DMS53 treated with DMSO at 0.1 percent for 48 hours (cell line): ENCODE measurements at regions not wholly inside any gene's neighbourhood (a gene's known extent, or its start where the extent isn't known, plus 50 kb on each side); places are given as distances from the start of the nearest gene placed in this dataset.
A peak's percentile ranks its signal among the peaks of the same experiment; 100 is the strongest.
"Not testable (repeated sequence)": the region's sequence is repeated elsewhere in the genome, so short reads cannot be mapped to it uniquely, and the experiment has no call there.

Source experiments
- DNase-seq: peaks from one replicate; lab custom pipeline; 2025; ENCODE audit not compliant: unreplicated experiment; lab: John Stamatoyannopoulos, UW

DNA sequence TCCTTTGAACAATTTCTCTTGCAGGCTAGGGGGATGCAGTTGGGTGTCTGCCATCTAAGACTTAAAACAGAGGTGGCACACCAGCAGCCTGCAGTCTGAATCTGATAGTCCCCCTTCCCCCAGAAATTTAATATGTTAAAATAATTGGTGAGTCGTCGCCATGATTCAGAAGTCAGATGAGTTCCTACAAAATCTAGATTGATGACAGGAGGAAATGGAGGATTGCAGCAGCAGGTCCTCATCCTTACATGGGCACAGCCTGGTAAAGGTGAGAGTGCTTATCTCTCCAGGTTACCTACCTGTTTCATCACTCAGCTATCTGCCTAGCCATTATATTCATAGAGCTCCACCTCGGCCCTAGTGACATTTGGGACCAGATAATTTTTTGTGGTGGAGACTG is 112.3 kb downstream of the PCSK1 start:
- no peak for DNase-seq

DNA sequence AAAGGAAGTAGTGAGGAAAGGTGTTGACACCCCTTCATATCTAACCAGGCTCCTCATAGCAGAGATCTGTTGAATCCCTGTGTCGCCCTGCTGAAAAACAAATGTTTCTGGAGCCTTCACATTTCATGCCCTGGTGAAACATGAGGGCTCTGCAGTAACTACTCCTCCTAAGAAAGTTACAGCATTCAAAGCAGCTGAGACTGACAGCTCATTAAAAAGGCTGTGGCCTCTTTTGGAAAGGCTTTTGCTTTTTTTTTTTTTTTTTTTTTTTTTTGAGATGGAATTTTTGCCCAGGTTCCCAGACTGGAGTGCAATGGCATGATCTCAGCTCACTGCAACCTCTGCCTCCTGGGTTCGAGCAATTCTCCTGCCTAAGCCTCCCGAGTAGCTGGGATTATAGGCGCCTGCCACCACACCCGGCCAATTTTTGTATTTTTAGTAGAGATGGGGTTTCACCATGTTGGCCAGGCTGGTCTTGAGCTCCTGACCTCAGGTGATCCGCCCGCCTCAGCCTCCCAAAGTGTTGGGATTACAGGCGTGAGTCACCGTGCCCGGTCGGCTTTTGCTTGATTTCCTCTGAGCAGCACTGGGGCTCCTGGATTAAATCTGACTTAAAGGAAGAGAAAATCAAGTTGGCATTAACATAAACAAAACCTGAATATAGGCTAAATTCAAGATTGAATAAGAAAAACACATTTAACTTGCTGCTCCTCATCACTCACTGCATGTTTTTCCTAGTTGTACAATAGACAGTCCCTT is 112.9 kb downstream of the PCSK1 start:
- DNase-seq = not testable (repeated sequence)

DNA sequence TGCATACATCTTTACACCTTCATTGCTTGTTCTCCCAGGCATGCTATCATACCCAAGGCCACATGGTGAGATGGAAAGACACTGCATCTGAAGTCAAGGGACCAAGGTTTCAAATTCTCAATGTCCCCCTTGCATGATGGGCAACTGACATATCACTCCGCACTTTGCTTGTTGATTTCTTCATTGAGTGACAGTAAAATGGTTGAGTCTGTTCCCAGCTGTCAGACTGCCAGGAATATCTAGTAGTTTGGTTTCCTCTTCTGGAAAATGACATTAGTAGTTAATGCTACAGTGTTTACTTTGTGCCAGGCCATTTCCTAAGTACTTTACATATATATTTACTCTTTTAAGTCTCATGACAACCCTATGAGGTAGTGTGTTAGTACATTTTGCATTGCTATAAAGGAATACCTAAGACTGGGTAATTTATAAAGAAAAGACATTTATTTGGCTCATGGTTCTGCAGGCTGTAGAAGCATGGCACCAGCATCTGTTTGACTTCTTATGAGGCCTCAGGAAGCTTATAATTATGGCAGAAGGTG is 114.4 kb downstream of the PCSK1 start:
- peak; percentile 75 for DNase-seq

DNA sequence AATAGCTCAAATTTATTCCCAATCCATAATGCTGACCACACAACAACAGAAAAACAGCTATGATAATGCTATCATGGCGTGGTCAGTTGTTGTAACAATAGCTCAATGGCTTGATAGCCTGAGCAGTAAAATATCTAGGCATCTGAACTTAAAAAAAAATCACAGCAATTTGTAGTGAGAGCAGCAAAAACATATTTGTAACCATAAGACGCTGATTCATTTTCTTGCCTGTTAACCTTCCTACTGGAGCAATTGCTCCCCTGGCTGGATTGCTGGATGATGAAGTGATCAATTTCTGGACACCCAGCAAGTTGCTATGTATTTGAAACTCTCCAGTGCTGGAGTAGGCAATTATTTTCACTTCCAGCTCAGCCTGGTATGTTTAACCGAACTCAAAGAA is 115.1 kb downstream of the PCSK1 start:
- DNase-seq = no peak

DNA sequence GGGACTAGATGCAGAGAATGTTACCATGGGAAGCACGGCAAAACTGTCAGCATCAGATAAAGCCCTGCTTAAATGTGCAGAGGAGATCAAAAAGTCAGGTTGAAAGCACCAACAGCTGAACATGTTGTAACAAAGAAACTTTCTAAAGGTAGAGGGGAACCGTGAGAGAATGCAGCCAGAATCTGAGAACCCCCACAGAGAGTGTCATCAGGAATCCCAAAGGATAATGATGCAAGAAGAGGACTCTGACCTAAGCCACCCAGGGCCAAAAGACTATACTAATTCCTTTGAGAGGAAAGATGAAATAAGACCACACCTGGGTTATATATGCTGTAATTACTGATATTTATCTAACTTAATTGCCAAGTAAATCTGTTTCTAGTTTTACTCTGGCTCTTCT is 116.6 kb downstream of the PCSK1 start:
- DNase-seq = no peak

DNA sequence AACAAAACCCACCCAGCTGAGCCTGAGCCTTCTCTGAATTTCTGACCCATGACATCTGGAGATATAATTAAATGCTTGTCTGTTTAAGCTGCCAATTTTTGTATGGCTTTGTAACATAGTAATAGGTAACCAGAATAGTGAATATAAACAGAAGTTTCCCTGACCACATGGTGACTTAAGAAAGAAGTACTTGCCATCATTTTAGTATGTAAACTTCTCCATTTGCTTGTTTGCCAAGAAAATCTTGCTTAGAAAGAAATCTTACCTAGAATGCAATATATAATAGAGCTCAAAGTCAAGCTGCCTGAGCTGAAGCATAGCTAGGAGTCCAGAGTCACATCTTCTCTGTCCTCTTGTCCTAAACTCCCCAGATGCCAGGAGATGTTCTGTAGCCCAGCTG is 117.0 kb downstream of the PCSK1 start:
- no peak for DNase-seq

DNA sequence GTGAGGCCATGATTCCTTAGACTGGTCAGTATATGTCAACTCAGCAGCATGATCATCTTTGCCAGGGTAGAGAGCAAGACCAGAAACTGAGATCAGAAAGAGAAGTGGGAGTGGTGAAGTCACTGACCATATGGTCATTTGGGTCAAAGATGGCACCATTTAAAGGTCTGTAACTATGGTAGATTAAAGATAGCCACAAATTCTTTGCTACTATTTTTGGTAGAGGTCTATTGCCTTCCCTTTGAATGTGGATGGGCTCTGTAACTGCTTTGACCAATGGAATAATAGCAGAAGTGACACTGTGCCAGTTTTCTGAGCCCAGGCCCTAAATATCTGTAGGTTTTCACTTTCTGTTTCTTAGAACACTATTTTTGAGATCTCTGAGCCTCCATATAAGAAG is 117.6 kb downstream of the PCSK1 start:
- no peak for DNase-seq

DNA sequence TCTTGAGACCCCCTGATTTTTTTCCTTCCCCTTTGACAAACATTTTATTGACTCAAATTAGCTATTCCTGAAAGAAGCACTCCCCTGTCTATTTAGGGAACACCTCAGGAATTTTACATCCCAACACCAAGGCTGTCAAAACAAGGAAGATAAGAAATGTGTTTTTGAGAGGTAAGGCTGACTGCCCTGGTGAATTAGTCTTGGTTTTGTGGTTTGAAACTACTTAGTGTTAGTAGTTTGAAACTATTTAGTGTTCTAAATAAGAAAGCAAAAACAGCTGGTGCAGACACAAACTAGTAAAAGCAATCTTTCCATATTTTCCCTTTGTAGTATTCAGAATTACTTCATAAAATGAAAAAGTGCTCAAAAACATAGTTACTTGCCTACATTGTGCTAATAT is 120.7 kb downstream of the PCSK1 start:
- no peak for DNase-seq

DNA sequence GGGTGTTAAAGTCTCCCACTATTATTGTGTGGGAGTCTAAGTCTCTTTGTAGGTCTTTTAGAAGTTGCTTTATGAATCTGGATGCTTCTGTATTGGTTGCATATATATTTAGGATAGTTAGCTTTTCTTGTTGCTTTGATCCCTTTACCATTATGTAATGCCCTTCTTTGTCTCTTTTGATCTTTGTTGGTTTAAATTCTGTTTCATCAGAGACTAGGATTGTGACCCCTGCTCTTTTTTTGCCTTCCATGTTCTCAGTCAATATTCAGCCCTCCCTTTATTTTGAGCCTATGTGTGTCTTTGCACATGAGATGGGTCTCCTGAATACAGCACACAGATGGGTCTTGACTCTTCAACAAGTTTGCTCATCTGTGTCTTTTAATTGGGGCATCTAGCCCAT is 126.0 kb downstream of the PCSK1 start:
- not testable (repeated sequence) for DNase-seq

DNA sequence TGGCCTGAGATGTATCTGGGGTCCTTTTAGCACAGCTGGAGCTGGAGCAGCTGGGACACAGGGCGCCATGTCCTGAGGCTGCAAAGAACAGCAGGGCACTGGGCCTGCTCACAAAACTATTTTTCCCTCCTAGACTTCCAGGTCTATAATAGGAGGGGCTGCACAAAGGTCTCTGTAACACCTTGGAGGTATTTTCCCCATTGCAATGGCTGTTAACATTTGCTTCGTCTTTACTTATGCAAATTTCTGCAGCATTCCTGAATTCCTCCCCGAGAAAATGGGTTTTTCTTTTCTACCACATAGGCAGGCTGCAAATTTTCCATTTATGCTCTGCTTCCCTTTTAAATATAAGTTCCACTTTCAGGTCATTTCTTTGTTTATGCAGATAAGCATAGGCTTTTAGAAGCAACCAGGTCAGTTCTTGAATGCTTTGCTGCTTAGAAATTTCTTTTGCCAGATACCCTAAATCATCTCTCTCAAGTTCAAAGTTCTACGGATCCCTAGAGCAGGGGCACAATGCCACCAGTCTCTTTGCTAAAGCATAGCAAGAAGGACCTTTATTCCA is 130.8 kb downstream of the PCSK1 start:
- DNase-seq = no peak

DNA sequence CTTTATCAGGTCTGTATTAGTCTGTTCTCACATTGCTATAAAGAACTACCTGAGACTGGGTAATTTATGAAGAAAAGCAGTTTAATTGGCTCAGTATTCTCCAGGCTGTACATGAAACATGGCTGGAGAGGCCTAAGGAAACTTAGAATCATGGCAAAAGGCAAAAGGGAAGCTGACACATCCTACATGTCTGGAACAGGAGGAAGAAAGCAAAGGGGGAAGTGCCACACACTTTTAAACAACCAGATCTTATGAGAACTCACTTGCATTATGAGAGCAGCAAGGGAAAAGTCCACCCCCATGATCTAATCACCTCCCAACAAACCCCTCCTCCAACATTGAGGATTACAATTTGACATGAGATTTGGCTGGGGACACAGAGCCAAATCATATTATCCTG is 132.1 kb downstream of the PCSK1 start:
- DNase-seq = no peak

DNA sequence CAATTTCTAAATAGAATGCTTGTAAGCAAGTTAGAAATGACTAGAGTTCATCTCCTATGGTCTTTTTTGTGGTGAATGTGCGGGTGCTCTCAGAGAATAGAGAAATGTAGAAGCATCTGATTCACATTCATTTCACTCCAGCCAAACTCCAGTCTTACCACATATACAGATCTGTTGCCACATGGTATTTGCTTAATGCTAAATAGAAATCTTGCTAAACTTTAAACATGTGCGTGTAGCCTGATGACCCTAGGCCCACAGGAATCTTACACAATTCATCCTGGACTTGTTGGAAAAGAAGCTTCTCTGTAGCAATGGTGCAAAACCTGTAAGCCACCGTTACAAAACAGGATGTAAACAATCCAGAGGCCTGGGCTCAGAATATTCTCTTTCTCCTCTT is 135.2 kb downstream of the PCSK1 start:
- no peak for DNase-seq

DNA sequence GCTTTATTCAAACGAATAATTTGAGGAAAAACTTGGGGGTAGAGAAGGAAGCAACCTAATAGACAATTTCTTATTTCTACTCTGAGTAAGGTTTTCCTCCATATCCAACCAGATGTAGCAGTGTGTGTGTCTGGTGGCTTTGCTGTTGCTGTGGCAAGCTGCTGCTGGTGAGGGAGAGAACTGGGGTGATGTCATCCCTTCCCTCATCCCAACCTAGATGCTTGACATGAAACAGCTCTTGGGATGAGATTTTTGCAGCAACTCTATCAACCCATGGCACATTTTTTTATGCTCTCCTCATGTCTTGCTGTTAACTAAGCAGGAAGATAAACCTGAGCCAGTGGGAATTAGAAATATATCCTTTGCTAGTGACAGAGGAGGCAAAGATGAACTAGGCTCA is 135.8 kb downstream of the PCSK1 start:
- DNase-seq = peak; percentile 7

DNA sequence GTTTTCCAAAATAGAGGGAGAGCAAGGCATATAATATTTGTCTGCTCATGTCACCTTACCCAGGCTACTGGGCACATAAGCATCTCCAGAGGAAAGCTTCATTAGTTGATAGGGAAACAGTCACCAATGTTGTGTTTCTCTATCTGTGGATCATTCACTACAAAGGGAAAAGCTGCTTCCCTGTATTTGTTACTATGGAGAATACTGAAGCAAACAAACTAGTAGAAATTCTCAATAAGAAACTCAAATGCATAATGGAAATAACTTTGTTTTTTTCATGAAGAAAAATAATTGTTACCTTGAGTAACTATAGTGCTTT is 138.2 kb downstream of the PCSK1 start:
- no peak for DNase-seq

DNA sequence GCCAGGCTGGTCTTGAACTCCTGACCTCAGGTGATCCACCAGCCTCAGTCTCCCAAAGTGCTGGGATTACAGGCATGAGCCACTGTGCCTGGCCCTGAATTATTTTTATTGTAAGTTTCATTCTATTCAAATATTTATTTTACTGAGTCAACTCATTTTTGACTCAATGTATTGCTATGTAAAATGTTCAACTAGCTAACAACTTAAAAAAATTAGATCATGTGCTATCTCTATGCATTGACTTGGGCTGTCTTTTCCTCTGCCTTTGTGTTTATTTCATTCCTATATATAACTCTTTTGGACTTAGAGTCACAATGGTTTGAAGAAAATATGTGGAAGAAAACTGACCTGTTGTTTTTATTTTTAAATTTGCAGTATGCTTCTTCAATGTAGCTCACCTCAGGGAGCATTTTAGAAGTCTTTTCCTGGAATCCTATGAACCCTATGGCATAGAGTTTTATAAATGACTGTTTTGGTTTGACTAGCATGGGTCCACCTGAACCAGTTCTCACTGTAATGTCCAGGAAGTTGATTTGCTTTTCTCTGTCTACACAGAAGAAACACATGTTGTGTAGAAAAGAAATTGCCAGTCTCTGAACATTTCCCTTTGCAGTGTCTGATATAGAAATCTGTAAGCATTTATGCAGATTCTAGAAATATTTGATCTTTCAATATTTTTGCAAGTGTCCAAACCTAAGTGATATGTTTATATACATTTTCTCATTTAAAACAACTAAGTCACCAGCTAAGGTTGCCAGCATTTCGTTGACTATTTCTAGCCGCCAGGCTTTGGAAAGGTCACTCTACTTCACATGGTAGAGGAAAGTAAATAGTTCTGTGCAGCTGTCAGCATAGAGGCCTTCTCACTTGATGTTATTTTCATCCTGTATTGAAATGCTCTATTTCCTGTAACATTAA is 138.8 kb downstream of the PCSK1 start:
- peak; percentile 65 for DNase-seq

DNA sequence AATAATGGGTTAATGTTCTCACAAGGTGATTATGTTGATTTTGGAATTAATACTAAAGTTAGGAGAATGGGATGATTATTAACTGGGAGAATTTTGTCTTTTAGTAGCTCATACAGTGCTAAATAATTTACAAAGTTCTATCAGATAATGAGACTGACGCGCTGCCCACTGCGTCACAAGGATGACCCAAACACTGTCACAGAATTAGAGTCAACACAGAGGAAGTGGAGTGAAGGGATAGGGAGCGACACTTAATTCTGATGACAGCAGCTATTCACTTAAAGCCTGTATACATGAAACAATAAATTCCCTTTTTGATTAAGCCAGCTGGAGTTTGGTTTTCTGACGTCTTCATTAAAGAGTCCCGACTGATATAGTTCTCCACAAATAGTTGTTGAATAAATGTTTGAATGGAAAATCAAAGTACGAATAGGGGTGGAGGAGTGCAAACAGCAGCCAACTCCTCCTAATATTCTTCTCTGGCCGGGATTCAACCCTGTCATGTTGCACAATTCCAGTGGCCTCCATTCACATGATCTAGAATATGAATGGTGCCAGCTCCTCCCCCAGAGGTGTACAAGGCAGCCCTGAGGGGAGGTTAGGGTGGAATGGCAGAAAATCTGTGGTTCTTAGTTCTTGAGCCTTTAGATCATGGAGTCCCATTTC is 140.3 kb downstream of the PCSK1 start:
- DNase-seq = no peak

DNA sequence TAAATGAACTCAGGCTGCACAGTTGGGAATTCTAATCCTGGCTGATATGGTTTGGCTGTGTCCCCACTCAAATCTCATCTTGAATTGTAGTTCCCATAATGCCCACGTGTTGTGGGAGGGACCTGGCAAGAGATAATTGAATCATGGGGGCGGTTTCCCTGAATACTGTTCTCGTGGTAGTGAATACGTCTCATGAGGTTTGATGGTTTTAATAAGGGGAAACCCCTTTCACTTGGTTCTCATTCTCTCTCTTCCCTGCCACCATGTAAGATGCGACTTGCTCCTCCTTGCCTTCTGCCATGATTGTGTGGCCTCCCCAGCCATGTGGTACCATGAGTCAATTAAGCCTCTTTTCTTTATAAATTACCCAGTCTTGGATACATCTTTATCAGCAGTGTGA is 143.8 kb downstream of the PCSK1 start:
- DNase-seq = not testable (repeated sequence)

DNA sequence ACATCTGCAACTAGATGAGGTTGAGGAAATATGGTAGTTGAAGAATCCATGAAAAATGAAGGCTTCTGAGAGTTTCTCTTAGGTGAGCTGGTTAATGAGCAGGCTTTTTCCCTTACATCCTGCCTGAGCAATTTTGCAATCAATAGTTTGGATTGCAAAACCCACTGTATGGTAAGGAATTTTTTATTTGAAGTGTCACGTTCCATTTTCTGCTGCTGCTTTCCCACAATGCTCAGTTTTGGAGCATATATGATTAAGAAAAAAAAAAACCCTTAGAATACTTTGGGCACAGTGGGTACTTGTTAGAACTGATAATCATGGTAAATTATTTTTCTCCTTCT is 144.2 kb downstream of the PCSK1 start:
- DNase-seq = no peak

DNA sequence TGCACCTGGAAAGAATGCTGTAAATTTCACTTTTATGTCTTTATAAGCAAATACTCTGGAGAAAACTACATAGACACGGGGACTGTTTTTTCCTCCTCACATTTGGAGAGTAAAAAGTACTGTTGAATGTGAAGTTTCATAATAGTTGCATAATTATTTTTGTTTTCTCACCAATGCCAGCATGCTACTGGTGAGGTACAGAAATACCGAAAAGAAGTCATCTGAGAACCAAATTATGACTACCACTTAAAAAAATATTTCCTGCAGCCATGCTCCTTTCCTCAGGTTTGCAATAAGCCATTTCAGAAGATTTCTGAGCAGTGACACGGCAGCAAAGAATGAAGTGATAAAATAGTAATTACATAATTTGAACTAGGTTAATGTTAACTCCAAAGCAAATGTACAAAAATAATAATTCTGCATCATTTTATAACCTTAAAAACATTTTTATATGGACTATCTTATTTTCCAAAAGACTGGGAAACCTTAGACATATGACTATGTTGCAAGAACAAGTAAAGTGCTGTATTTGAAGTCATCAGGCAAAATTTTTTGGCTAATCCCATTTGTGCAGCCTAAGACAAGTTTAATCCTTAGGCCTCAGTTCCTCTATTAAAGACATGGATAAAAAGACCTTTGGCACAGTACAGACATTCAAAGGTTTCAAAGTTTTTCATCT is 144.7 kb downstream of the PCSK1 start:
- no peak for DNase-seq

DNA sequence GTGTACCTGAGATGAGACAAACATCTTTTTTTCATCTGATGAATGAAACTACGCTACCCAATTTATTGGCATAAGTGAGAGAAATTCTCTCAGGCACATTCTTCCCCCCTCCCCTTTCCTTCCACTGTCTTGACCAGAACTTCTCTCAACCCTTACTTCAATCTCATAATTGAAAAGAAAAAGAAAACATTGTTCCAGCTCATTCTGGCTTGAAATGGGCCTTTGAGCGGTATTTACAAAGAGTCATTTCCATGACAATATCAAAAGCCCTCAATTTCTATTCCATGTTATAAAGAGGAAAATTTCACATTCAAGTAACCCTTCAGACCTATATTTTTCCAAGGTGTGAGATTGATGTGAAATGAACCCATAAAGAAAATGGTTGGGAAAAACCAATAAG is 145.9 kb downstream of the PCSK1 start:
- no peak for DNase-seq

DNA sequence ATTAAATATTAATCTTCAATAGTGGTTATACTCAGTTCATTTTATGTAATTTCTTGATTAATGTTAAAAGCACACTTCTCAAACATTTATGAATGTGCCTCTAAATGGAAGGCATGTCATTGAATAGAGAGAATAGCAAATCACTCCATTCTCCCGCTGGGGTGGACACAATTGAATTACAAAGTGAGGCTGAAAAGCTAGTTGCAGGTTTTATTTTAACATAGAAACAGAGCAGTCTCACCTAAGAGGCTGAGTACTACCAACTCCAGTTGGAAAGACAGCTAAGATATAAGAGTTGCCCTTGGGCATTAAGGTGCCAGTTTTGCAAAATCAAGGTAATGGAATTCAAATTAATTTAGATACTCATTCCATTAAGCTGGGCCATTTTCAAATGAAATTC is 147.2 kb downstream of the PCSK1 start:
- no peak for DNase-seq
